ENCODE measurements at regions not wholly inside any gene's neighbourhood (a gene's known extent, or its start where the extent isn't known, plus 50 kb on each side); places are given as distances from the start of the nearest gene placed in this dataset.

- Histone ChIP-seq H3K9me3 (ENCODE audit: low read depth) (no peaks in the 10 kb centered on the region), H3K36me3 (no peaks in the 10 kb centered on the region), H3K27ac (no peak overlapping the region), H3K27me3 (no peaks in the 10 kb centered on the region), H3K4me3 (no peak overlapping the region), H3K4me1 (ENCODE audit: low read depth) (no peaks in the 10 kb centered on the region)
- TF ChIP-seq, protein P1, sequence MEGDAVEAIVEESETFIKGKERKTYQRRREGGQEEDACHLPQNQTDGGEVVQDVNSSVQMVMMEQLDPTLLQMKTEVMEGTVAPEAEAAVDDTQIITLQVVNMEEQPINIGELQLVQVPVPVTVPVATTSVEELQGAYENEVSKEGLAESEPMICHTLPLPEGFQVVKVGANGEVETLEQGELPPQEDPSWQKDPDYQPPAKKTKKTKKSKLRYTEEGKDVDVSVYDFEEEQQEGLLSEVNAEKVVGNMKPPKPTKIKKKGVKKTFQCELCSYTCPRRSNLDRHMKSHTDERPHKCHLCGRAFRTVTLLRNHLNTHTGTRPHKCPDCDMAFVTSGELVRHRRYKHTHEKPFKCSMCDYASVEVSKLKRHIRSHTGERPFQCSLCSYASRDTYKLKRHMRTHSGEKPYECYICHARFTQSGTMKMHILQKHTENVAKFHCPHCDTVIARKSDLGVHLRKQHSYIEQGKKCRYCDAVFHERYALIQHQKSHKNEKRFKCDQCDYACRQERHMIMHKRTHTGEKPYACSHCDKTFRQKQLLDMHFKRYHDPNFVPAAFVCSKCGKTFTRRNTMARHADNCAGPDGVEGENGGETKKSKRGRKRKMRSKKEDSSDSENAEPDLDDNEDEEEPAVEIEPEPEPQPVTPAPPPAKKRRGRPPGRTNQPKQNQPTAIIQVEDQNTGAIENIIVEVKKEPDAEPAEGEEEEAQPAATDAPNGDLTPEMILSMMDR (IDR thresholded peaks at IDR 0.05; ENCODE audit: low read depth, low read length): no peak
- no peak for DNase-seq (ENCODE audit: low read depth in 1 of 2, low spot score in 1 of 2)
Observed at GRCh38 chr12:60684988-60685655, 1089.3 kb downstream of the SLC16A7 start.

- no peak for DNase-seq (ENCODE audit: low read depth in 1 of 2, low spot score in 1 of 2)
- no peaks in the 10 kb centered on the region for H3K27me3 ChIP-seq
- H3K27ac ChIP-seq: no peak overlapping the region
- H3K36me3 ChIP-seq: no peaks in the 10 kb centered on the region
- H3K4me3 ChIP-seq: no peak overlapping the region
- H3K4me1 ChIP-seq (ENCODE audit: low read depth): no peaks in the 10 kb centered on the region
- TF ChIP-seq, protein P1 (IDR thresholded peaks at IDR 0.05; ENCODE audit: low read depth, low read length): no peak
- no peaks in the 10 kb centered on the region for H3K9me3 ChIP-seq (ENCODE audit: low read depth)
Observed at GRCh38 chr12:60689137-60689536, 1093.3 kb downstream of the SLC16A7 start.

GRCh38 chr12:60693019-60693626, 1097.3 kb downstream of the SLC16A7 start:
- Histone ChIP-seq H3K27ac (no peak overlapping the region), H3K4me1 (ENCODE audit: low read depth) (no peaks in the 10 kb centered on the region), H3K9me3 (ENCODE audit: low read depth) (no peaks in the 10 kb centered on the region), H3K27me3 (no peaks in the 10 kb centered on the region), H3K36me3 (no peaks in the 10 kb centered on the region), H3K4me3 (no peak overlapping the region)
- no peak for DNase-seq (ENCODE audit: low read depth in 1 of 2, low spot score in 1 of 2)
- TF ChIP-seq, protein P1 (IDR thresholded peaks at IDR 0.05; ENCODE audit: low read depth, low read length): no peak

- Histone ChIP-seq H3K27me3 (no peaks in the 10 kb centered on the region), H3K4me1 (ENCODE audit: low read depth) (no peaks in the 10 kb centered on the region), H3K4me3 (no peak overlapping the region), H3K36me3 (no peaks in the 10 kb centered on the region), H3K9me3 (ENCODE audit: low read depth) (no peaks in the 10 kb centered on the region), H3K27ac (no peak overlapping the region)
- DNase-seq (ENCODE audit: low read depth in 1 of 2, low spot score in 1 of 2): no peak
- TF ChIP-seq, protein P1 (IDR thresholded peaks at IDR 0.05; ENCODE audit: low read depth, low read length): no peak
Observed at GRCh38 chr12:60704171-60704914, 1108.5 kb downstream of the SLC16A7 start.

DNA sequence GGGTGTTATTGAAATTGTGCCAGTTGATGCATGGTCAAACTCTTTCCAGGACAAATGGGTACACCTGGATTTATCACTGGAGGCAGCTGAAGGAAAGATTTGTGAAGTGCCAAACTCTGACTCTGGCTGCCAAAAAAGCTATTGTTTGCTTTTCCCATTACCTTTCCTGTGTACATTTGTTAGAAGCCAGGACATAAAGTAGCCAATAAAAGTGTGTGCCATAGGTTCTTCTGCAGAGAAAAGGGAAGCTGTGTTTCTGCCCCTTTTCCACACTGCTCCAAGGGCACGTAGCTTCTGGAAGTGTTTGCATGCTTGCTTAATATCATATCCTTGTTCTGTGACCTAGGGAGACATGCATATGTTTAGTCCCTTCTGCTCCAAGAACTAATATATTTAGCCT, 1114.4 kb downstream of the SLC16A7 start:
- Histone ChIP-seq H3K27ac (no peak overlapping the region), H3K4me1 (ENCODE audit: low read depth) (no peaks in the 10 kb centered on the region), H3K36me3 (no peaks in the 10 kb centered on the region), H3K27me3 (no peaks in the 10 kb centered on the region), H3K9me3 (ENCODE audit: low read depth) (no peaks in the 10 kb centered on the region), H3K4me3 (no peak overlapping the region)
- DNase-seq (ENCODE audit: low read depth in 1 of 2, low spot score in 1 of 2): no peak
- TF ChIP-seq, protein P1 (IDR thresholded peaks at IDR 0.05; ENCODE audit: low read depth, low read length): no peak
